Stomach (tissue), 8 donors: ENCODE measurements at regions not wholly inside any gene's neighbourhood (a gene's known extent, or its start where the extent isn't known, plus 50 kb on each side); places are given as distances from the start of the nearest gene placed in this dataset.

ENCODE experiments used
- DNase-seq, 2 donors: peaks; one replicate each; pipeline versions ENCODE4 v3.0.0 to v3.0.0-alpha.2; 2013 to 2019
- H3K27ac ChIP-seq, 5 donors: fragments of 200-600 bp in 4 of 5; sonication (generic) in 4 of 5; one replicate each; pipeline ENCODE4 v1.5.1; 2013 to 2019; ENCODE audit warnings: mild to moderate bottlenecking in 1 of 5, moderate library complexity in 1 of 5
- H3K27me3 ChIP-seq, 3 donors: fragments of 200-600 bp; sonication (generic); one replicate each; pipeline ENCODE4 v1.5.1; 2017 to 2019; ENCODE audit warnings: mixed run types in 1 of 3
- H3K36me3 ChIP-seq, 4 donors: fragments of 200-600 bp; sonication (generic); 1 replicate in 3 of 4; 2 replicates in 1 of 4; pipeline ENCODE4 v1.5.1; 2016 to 2019
- H3K4me1 ChIP-seq, 4 donors: fragments of 200-600 bp; sonication (generic); one replicate each; pipeline ENCODE4 v1.5.1; 2016 to 2019
- H3K4me3 ChIP-seq, 4 donors: fragments of 200-600 bp; sonication (generic) in 3 of 4; one replicate each; pipeline ENCODE4 v1.5.1; 2016 to 2019; ENCODE audit warnings: mild to moderate bottlenecking in 1 of 4
- H3K9me3 ChIP-seq, 4 donors: fragments of 200-600 bp; sonication (generic); one replicate each; pipeline ENCODE4 v1.5.1; 2016 to 2019
- CTCF ChIP-seq, 7 experiments: fragments of 450-650 bp in 4 of 7; fragments of 200-600 bp in 3 of 7; sonication (generic) in 3 of 7; IDR thresholded peaks; one replicate each; pipeline ENCODE4 v1.5.1; 2016 to 2019; ENCODE audit warnings: antibody characterized with exemption in 7 of 7, control low read depth in 2 of 7, mild to moderate bottlenecking in 1 of 7
- EP300 ChIP-seq: sonication (generic); formaldehyde crosslinking; IDR thresholded peaks from one replicate; pipeline ENCODE4 v1.6.1; 2017; ENCODE audit warnings: antibody characterized with exemption
- POLR2A ChIP-seq, 4 donors: fragments of 450-650 bp; IDR thresholded peaks; one replicate each; pipeline ENCODE4 v1.6.1; 2016; ENCODE audit warnings: antibody characterized with exemption in 4 of 4, control low read depth in 2 of 4, mild to moderate bottlenecking in 1 of 4, moderate library complexity in 1 of 4
- POLR2AphosphoS5 ChIP-seq, 3 donors: sonication (generic); formaldehyde crosslinking; IDR thresholded peaks; one replicate each; pipeline ENCODE4 v1.6.1; 2016; ENCODE audit warnings: antibody characterized with exemption in 3 of 3
- WGBS, 5 donors: extraction: QIAGEN DNeasy Blood & Tissue Kit in 3 of 5; methylation state at CpG; one replicate each; pipeline versions ENCODE4 v1.1.5 to v1.1.7; 2013 to 2018; 5-methylcytosine and 5-hydroxymethylcytosine counted together
- intact Hi-C: fragments of 100-400 bp; cut with DNase I; formaldehyde crosslinking; loops from one replicate; pipeline ENCODE4 v1.15.1; 2023; ENCODE audit warnings: low total_unique reads
- donor health status: healthy with polysubstance abuse.
- donor health status: Bipolar disorder and iron deficiency.
- donor health status: healthy.

- intact Hi-C loops, result no loop called here
- no peaks in the 10 kb centered on the region for H3K36me3 ChIP-seq
- H3K27me3 ChIP-seq, result no peaks in the 10 kb centered on the region
- DNase-seq, result no peak
- no peak overlapping the region for H3K4me3 ChIP-seq
- 91 to 94% (median 93%) methylated on average over 1 of the region's 1 CpG for WGBS, 5 donors
- TF ChIP-seq POLR2AphosphoS5 (IDR thresholded peaks at IDR 0.05) (no peak), EP300 (no peak)
- H3K4me1 ChIP-seq, result no peaks in the 10 kb centered on the region
- peaks cover 0 to 3% (median 0%) of the 10 kb centered on the region in 4 donors for H3K9me3 ChIP-seq
- H3K27ac ChIP-seq, result no peak overlapping the region
Measured at GRCh38 chr2:33729353-33729752, 130.3 kb upstream of the FAM98A start.

DNA sequence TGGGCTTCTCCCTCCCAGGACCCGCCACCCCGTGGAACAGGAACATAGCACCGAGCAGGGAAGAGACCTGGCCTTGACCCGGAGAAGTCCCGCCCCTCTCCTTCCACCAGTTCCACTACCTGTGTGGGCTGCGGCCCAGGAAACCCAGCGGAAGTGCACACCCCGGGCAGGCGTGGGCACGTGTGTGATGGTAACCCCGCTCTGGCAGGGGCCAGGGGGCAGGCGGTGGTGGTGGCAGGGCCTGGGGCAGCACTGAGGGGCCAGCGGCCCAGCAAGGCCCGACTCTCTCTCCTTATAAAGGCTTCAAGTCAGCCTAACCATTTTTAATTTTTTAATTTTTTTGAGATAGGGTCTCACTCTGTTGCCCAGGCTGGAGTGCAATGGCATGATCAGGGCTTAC is 129.0 kb upstream of the FAM98A start:
- Histone ChIP-seq H3K36me3 (no peaks in the 10 kb centered on the region), H3K27me3 (no peaks in the 10 kb centered on the region), H3K4me3 (no peak overlapping the region), H3K9me3 (peaks cover 0 to 3% (median 0%) of the 10 kb centered on the region in 4 donors), H3K4me1 (no peaks in the 10 kb centered on the region), H3K27ac (no peak overlapping the region)
- no peak for DNase-seq
- no peak for TF ChIP-seq POLR2A (IDR thresholded peaks at IDR 0.05)
- 89 to 95% (median 94%) methylated on average over 14 of the region's 14 CpGs for WGBS, 5 donors
- intact Hi-C loops, result no loop called here

DNA sequence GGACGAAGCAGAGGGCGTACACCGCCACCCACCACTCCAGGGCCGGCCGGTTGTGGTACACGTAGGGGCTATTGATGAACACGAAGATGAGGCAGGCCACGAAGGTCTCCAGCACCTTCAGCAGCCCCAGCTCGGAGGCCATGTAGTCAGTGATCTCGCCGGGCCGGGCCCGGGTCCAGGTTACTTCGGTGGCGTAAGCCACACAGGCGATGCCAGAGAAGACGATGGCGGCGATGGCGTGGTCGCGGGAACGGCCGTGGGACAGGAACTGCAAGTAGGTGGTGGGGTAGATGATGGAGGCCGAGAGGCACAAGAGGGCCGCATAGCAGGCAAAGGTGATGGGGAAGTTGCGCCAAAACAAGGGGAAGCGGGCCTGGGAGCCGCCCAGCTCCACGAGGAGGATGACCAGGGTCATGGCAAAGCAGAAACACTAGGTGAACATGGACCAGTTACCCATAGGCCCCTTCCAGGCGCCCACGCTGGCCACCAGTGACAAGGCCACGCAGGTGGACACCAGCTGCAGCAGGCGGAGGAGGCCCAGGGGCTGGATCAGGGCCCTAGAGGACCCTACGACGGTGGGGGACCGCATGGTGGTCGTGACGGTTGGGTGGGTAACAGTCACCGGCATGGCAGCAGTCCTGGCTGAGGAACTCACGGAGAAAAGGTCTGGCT is 128.4 kb upstream of the FAM98A start:
- Histone ChIP-seq H3K27ac (no peak overlapping the region), H3K36me3 (no peaks in the 10 kb centered on the region), H3K4me3 (no peak overlapping the region), H3K9me3 (peaks cover 0 to 3% (median 0%) of the 10 kb centered on the region in 4 donors), H3K4me1 (no peaks in the 10 kb centered on the region), H3K27me3 (no peaks in the 10 kb centered on the region)
- no peak for TF ChIP-seq CTCF (IDR thresholded peaks at IDR 0.05)
- no peak for TF ChIP-seq POLR2A (IDR thresholded peaks at IDR 0.05)
- no peak for TF ChIP-seq POLR2AphosphoS5 (IDR thresholded peaks at IDR 0.05)
- TF ChIP-seq EP300, result no peak
- DNase-seq, result no peak
- WGBS, 5 donors, result 94 to 97% (median 95%) methylated on average over 37 to 41 of the region's 41 CpGs
- intact Hi-C loops, result no loop called here

- Histone ChIP-seq H3K27me3 (no peaks in the 10 kb centered on the region), H3K9me3 (peaks cover 0 to 3% (median 0%) of the 10 kb centered on the region in 4 donors), H3K27ac (no peak overlapping the region), H3K4me1 (no peaks in the 10 kb centered on the region), H3K4me3 (no peak overlapping the region), H3K36me3 (no peaks in the 10 kb centered on the region)
- TF ChIP-seq EP300 (no peak), POLR2A (IDR thresholded peaks at IDR 0.05) (no peak), CTCF (IDR thresholded peaks at IDR 0.05) (no peak), POLR2AphosphoS5 (IDR thresholded peaks at IDR 0.05) (no peak)
- 84 to 90% (median 86%) methylated on average over 8 of the region's 8 CpGs for WGBS, 5 donors
- DNase-seq, result no peak
- intact Hi-C loops, result no loop called here
Measured at GRCh38 chr2:33726415-33726814, 127.3 kb upstream of the FAM98A start.

GRCh38 chr2:33723329-33723728 is 124.2 kb upstream of the FAM98A start:
- Histone ChIP-seq H3K36me3 (no peaks in the 10 kb centered on the region), H3K9me3 (peaks cover 0 to 3% (median 0%) of the 10 kb centered on the region in 4 donors), H3K4me1 (no peaks in the 10 kb centered on the region), H3K27me3 (no peaks in the 10 kb centered on the region), H3K4me3 (no peak overlapping the region), H3K27ac (no peak overlapping the region)
- 55 to 80% (median 62%) methylated on average over 3 of the region's 3 CpGs for WGBS, 5 donors
- intact Hi-C loops, result no loop called here
- no peak for DNase-seq
- TF ChIP-seq POLR2A (IDR thresholded peaks at IDR 0.05) (no peak), POLR2AphosphoS5 (IDR thresholded peaks at IDR 0.05) (no peak), CTCF (IDR thresholded peaks at IDR 0.05) (no peak), EP300 (no peak)
